GM12872 (cell line): ENCODE measurements at regions not wholly inside any gene's neighbourhood (a gene's known extent, or its start where the extent isn't known, plus 50 kb on each side); places are given as distances from the start of the nearest gene placed in this dataset.

ENCODE experiments used
- TF ChIP-seq, protein P1 (sequence below): IDR thresholded peaks from 3 replicates; pipeline ENCODE4 v1.5.1; 2011; ENCODE audit warnings: low read depth, mild to moderate bottlenecking, low read length, moderate library complexity; ENCODE audit not compliant: insufficient read depth

- TF ChIP-seq, protein P1, sequence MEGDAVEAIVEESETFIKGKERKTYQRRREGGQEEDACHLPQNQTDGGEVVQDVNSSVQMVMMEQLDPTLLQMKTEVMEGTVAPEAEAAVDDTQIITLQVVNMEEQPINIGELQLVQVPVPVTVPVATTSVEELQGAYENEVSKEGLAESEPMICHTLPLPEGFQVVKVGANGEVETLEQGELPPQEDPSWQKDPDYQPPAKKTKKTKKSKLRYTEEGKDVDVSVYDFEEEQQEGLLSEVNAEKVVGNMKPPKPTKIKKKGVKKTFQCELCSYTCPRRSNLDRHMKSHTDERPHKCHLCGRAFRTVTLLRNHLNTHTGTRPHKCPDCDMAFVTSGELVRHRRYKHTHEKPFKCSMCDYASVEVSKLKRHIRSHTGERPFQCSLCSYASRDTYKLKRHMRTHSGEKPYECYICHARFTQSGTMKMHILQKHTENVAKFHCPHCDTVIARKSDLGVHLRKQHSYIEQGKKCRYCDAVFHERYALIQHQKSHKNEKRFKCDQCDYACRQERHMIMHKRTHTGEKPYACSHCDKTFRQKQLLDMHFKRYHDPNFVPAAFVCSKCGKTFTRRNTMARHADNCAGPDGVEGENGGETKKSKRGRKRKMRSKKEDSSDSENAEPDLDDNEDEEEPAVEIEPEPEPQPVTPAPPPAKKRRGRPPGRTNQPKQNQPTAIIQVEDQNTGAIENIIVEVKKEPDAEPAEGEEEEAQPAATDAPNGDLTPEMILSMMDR, result no peak
Measured at GRCh38 chr3:70532806-70533205, 220.4 kb upstream of the MDFIC2 start.

DNA sequence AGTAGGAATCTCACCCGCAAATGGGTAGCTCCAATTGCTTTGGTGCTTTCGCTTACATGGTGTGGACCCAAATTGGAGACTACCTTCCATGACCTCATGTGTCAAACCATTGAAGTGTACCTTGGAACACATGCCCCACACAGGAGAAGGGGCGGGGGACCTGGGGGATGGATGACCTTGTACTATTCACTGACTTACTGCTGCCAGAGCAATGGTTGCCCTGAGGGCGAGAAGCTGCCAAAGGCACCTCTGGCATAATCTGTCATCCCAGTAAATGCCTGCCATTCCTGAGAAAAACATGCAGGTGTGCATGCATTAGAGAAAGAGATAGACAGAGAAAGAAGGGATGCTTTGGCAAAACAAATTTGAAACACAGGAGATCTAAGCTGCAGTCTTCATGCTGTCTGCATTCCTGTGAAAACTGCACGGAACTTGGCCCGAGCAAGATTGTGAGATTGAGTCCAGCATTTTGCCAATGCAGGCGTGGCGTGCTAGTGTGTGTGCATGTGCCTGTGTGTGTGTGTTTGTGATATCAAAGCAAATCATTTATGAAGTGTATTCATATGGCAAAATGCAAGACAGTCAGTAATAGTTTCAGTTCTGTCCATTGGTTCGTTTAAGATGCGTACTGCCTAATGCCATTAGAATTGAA is 219.5 kb upstream of the MDFIC2 start:
- TF ChIP-seq, protein P1, result no peak

DNA sequence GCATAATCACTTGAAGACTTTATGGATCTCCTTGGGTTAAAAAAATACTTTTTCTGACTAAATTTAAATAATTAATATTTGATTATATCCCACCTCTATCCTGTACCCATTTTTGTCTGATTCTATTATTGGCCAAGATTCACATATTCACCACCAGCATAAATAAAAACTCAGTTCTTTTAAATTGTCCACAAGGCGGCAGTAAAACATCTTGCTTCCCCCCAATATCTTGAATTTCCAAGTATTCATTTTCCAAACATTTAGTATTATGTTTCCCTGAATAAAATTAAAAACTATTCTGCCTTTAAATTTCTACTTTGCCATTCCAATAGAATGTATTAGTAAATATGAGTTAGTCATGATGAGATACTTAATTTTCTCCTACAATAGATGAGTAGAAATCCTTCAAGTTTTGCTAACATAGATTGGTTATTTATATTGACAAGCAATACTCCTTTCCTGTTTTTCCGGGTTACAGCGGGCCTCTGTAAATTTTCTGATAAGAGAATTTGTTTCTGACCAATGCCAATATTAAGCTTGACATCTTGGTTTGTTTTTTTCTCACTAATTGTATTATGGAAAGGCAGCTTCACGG is 218.7 kb upstream of the MDFIC2 start:
- TF ChIP-seq, protein P1, result peak; percentile 34; the same call in 2 of the 3 replicates

- TF ChIP-seq, protein P1, result no peak
Measured at GRCh38 chr3:70530626-70531025, 218.2 kb upstream of the MDFIC2 start.

DNA sequence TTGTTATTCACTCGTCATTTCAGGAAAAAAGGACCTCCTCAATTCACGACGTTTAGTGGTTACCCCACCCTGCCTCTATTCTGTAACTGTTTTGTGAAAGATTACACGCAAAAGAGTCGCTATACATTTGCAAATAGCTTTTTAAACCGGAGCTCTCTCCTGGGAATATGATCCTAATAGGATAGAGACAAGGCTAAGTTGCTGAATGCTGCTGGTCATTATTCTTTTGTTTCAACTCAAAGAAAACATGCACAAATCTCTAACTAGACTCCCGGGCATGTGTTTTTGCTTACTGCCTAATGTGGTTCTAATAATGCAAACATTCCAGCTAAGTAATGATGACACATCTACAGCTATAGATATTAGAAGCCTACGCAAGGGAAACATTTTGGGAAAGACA is 214.6 kb upstream of the MDFIC2 start:
- TF ChIP-seq, protein P1, result no peak

DNA sequence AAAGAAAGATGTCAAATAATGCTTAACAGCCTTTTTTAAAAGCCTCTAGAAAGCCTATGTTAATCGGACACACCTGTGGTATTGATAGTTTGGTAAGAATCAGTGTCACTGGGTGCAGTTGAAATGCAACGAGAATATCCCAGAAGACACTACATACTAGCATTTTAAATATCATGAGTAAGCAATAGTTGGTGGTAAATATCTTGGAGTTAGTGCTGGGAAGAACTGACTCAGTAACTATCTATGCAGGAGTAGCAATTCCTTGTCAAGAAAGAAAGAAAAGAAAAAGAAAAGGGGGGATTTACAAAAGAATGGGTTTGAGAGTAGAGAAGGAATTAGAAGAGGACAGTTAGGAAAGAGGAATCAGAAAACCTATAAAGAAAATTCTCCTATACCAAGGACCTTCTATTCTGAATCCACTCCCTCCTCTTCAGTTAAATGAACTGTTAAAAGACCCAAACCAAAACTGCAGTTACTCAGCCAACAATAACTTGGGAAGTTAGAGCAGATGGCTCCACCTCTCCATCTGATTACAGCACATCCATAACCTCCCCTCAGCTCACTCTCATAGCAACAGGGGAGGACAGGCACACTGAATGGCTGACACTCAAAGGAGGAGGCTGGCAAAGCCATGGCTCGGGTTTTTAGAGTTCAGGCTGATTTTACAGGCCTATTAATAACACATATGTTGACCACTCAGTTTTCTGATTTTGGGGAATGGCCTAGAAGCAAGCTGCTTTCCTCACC is 207.6 kb upstream of the MDFIC2 start:
- TF ChIP-seq, protein P1, result no peak

DNA sequence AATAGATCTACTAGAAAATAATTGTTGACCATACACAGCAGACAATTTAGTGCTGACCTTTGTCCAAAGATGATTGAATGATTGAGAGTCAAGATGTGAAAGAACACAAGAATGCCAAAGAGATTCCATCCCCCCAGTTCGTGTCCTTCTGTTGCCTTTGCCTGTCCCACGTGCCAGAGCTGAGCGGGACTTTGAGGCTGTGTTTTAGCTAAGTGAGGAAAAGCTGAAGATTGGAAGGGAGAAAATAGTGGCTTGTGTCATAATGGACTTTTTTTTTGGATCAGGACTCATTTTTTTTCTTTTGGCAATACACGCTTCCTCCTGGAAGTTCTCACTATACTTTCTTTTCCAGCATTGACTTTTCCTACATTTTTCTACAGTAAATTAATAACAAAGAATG is 206.6 kb upstream of the MDFIC2 start:
- TF ChIP-seq, protein P1, result no peak
